ENCODE measurements at regions not wholly inside any gene's neighbourhood (a gene's known extent, or its start where the extent isn't known, plus 50 kb on each side); places are given as distances from the start of the nearest gene placed in this dataset.

DNA sequence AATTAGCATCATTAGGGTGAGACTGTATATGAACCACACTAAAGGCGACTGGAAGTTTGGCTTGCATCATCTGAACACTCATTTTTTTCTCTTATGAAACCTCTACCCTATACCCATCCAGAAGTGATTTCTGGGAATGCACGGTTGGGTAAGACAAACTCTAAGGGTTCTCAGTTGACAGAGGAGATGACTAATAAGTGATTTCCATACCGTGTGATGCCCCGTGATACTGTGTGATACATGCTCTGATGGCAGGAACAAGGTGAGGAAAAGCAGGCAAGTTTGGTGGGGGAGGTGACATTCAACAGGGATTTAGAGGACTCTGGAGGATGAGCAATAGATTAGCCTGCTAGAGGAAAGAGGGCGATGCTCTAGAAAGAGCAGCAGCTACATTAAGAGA, 156.4 kb upstream of the CCL2 start:
- no TSS peak for BruUV-seq (replicated peaks)
- FAIRE-seq, result no peak

More for the DNA sequence above, 156.4 kb upstream of the CCL2 start:
- H3K4me2 ChIP-seq (ENCODE audit: insufficient read depth, low read length), result no peak overlapping the region
- intact Hi-C loops (cut with micrococcal nuclease), result no loop called here
- no peaks in the 10 kb centered on the region for H3K79me2 ChIP-seq (ENCODE audit: control insufficient read depth, insufficient read depth, low read length)
- dilution Hi-C loops (cut with MboI; ENCODE audit: extremely low pct_ligation_motif_present, low sequenced_read_pairs), result no loop called here
- no peaks in the 10 kb centered on the region for H3K36me3 ChIP-seq (ENCODE audit: control insufficient read depth in 2 of 2, extremely low read depth in 1 of 2, insufficient read depth in 2 of 2, low read length in 2 of 2)
- ChIA-PET POLR2A (no interaction called here), CTCF (no interaction called here)
- no peak overlapping the region for H3K4me3 ChIP-seq (replicated peaks in 1 of 3; ENCODE audit: insufficient read depth in 1 of 3, low read depth in 1 of 3, low read length in 3 of 3)
- H4K20me1 ChIP-seq (replicated peaks; ENCODE audit: control insufficient read depth, extremely low read depth, insufficient read depth, low read length), result no peaks in the 10 kb centered on the region
- H3K9me3 ChIP-seq (replicated peaks; ENCODE audit: control insufficient read depth, insufficient read depth, low read length), result peaks cover 2% of the 10 kb centered on the region
- no peak overlapping the region for H2AFZ ChIP-seq (ENCODE audit: low read depth, low read length)
- no peak for DNase-seq (ENCODE audit: low read depth, low spot score)
- H3K27me3 ChIP-seq (ENCODE audit: control insufficient read depth in 2 of 2, insufficient read depth in 2 of 2, low read length in 2 of 2), result no peaks in the 10 kb centered on the region
- TF ChIP-seq MYC (IDR thresholded peaks at IDR 0.05; ENCODE audit: low read depth, low read length) (no peak), EZH2 (IDR thresholded peaks at IDR 0.05; ENCODE audit: borderline replicate concordance, low read depth, low read length, severe bottlenecking) (no peak), POLR2A (IDR thresholded peaks at IDR 0.05; ENCODE audit: low read depth, low read length) (no peak), JUN (IDR thresholded peaks at IDR 0.05; ENCODE audit: borderline replicate concordance, insufficient read depth, insufficient read length, low read depth) (no peak), FOS (IDR thresholded peaks at IDR 0.05; ENCODE audit: borderline replicate concordance, insufficient read depth, low read length) (no peak), POLR2AphosphoS5 (IDR thresholded peaks at IDR 0.05; ENCODE audit: insufficient read depth, low read depth, low read length) (no peak), GATA2 (IDR thresholded peaks at IDR 0.05; ENCODE audit: insufficient read depth, insufficient read length, low read depth, low read length) (no peak)
- TF ChIP-seq, protein P1, sequence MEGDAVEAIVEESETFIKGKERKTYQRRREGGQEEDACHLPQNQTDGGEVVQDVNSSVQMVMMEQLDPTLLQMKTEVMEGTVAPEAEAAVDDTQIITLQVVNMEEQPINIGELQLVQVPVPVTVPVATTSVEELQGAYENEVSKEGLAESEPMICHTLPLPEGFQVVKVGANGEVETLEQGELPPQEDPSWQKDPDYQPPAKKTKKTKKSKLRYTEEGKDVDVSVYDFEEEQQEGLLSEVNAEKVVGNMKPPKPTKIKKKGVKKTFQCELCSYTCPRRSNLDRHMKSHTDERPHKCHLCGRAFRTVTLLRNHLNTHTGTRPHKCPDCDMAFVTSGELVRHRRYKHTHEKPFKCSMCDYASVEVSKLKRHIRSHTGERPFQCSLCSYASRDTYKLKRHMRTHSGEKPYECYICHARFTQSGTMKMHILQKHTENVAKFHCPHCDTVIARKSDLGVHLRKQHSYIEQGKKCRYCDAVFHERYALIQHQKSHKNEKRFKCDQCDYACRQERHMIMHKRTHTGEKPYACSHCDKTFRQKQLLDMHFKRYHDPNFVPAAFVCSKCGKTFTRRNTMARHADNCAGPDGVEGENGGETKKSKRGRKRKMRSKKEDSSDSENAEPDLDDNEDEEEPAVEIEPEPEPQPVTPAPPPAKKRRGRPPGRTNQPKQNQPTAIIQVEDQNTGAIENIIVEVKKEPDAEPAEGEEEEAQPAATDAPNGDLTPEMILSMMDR (IDR thresholded peaks at IDR 0.05; ENCODE audit: extremely low read depth in 1 of 2, insufficient read depth in 1 of 2, low read depth in 1 of 2, low read length in 2 of 2), result no peak
- TF ChIP-seq, protein P2, sequence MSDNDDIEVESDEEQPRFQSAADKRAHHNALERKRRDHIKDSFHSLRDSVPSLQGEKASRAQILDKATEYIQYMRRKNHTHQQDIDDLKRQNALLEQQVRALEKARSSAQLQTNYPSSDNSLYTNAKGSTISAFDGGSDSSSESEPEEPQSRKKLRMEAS (IDR thresholded peaks at IDR 0.05; ENCODE audit: insufficient read depth, insufficient read length), result no peak
- no peak overlapping the region for H3K27ac ChIP-seq (ENCODE audit: insufficient read depth, low read depth, low read length)
- no peaks in the 10 kb centered on the region for H3K4me1 ChIP-seq (ENCODE audit: control insufficient read depth, extremely low read depth, insufficient read depth, low read length)
- H3K9ac ChIP-seq (replicated peaks; ENCODE audit: extremely low read depth, insufficient read depth, low read length), result no peak overlapping the region
- no peaks in the 10 kb centered on the region for H3K9me1 ChIP-seq (replicated peaks; ENCODE audit: control insufficient read depth, extremely low read depth, insufficient read depth, low read length)

All from endothelial cell of umbilical vein (primary cell).